HUES48 (cell line): ENCODE measurements at regions not wholly inside any gene's neighbourhood (a gene's known extent, or its start where the extent isn't known, plus 50 kb on each side); places are given as distances from the start of the nearest gene placed in this dataset.
A peak's percentile ranks its signal among the peaks of the same experiment; 100 is the strongest.
"Not testable (repeated sequence)": the region's sequence is repeated elsewhere in the genome, so short reads cannot be mapped to it uniquely, and the experiment has no call there.

ENCODE experiments used
- H3K27ac ChIP-seq: one replicate; pipeline ENCODE4 v1.7.0; 2013; ENCODE audit warnings: low read depth, low read length, inconsistent platforms
- H3K27me3 ChIP-seq: 2 replicates; pipeline ENCODE4 v1.6.1; 2013; ENCODE audit warnings: mild to moderate bottlenecking, low read length; ENCODE audit not compliant: control insufficient read depth, insufficient read depth
- H3K36me3 ChIP-seq: 2 replicates; pipeline ENCODE4 v1.6.1; 2013; ENCODE audit warnings: low read length; ENCODE audit not compliant: control insufficient read depth, insufficient read depth
- H3K4me1 ChIP-seq: 2 replicates; pipeline ENCODE4 v1.6.1; 2013; ENCODE audit warnings: mild to moderate bottlenecking, low read length; ENCODE audit not compliant: control insufficient read depth, insufficient read depth
- H3K4me3 ChIP-seq: 2 replicates; pipeline ENCODE4 v1.5.1; 2013; ENCODE audit warnings: mild to moderate bottlenecking, low read depth, low read length
- H3K9ac ChIP-seq: 2 replicates; pipeline ENCODE4 v1.6.1; 2013; ENCODE audit warnings: mild to moderate bottlenecking, low read depth, low read length, moderate library complexity
- H3K9me3 ChIP-seq: 2 replicates; pipeline ENCODE4 v1.6.1; 2013; ENCODE audit warnings: low read length; ENCODE audit not compliant: control insufficient read depth, insufficient read depth

DNA sequence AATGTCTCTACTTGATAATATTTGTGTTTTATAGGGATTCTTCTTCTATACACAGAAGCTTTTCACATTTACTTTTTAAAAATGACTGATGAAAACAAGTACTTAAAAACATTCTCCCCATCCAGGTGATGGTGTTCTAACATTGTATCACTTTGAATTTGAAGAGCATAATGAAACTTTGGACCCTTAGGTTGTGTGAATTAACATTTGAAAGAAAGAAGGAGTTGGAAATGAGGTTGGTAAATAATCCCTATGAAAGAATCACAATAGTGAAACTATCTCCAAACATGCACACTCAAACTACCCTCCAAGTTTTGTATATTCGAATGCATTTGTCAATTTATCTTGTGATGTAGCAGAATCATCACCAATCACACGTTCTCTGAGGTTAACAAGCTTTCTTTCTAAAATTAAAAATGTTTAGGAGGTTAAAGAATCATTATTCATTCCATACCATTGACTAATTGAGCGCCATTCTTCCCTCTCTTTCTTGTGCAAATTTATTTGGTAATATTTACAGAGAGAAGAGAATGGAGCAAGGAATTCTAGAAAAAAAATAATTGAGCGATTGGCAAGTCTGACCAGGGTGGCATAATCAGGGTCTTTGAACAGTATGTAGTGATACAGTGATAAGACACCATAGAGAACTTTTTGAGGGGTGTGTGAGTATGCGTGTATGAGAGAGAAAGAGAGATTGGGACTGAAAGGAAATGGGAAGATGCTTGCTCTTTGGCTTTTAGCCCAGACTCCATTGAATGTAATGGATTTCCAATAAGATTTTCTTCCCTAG is 260.0 kb upstream of the NRXN1 start:
- Histone ChIP-seq H3K9ac (peak overlapping the region; percentile 60; the same call in 1 of the 2 replicates), H3K27me3 (no peaks in the 10 kb centered on the region), H3K4me1 (peaks cover 38% of the 10 kb centered on the region), H3K27ac (peak overlapping the region; percentile 89), H3K36me3 (no peaks in the 10 kb centered on the region), H3K4me3 (peak overlapping the region; percentile 39), H3K9me3 (no peaks in the 10 kb centered on the region)

DNA sequence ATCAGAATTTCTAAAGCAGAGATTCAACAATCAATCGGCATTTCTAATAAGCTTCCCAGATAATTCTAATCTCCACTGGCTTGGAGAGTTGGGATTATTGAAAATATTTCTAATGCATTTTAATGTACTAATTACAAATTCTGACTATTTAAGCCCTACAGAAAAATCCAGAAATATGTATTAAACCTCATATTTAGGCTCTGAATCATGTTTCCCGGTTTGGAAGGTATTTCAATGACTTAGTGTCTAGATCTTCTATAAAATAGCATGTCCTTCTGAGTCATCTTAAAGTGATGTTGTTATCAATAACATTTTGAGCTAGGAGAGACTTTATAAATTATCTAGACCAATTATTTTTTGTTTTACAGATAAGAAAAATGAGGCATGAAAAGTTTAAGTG is 258.8 kb upstream of the NRXN1 start:
- Histone ChIP-seq H3K27me3 (no peaks in the 10 kb centered on the region), H3K4me3 (no peak overlapping the region), H3K36me3 (no peaks in the 10 kb centered on the region), H3K27ac (no peak overlapping the region), H3K9ac (no peak overlapping the region), H3K4me1 (peaks cover 38% of the 10 kb centered on the region), H3K9me3 (no peaks in the 10 kb centered on the region)

DNA sequence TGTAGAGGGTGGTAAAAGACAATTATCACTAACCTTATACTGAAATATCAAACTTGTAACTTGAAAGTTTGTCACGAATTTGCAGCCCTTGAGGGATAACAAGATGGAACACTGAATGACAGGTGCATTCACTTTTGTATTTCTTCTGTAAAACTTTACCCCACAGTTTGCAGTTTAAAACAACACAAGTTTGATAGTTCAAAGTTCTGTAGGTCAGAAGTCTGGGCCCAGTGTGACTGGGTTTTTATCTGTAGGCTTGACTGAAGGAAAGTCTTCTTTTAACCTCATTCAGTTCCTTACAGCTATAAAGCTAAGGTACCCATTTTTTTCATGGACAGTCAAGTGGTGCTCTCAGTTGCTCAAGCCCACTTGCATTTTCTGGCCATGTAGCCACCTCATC is 257.1 kb upstream of the NRXN1 start:
- Histone ChIP-seq H3K9me3 (no peaks in the 10 kb centered on the region), H3K4me3 (no peak overlapping the region), H3K27ac (no peak overlapping the region), H3K36me3 (no peaks in the 10 kb centered on the region), H3K4me1 (peaks cover 43% of the 10 kb centered on the region), H3K9ac (no peak overlapping the region), H3K27me3 (no peaks in the 10 kb centered on the region)

DNA sequence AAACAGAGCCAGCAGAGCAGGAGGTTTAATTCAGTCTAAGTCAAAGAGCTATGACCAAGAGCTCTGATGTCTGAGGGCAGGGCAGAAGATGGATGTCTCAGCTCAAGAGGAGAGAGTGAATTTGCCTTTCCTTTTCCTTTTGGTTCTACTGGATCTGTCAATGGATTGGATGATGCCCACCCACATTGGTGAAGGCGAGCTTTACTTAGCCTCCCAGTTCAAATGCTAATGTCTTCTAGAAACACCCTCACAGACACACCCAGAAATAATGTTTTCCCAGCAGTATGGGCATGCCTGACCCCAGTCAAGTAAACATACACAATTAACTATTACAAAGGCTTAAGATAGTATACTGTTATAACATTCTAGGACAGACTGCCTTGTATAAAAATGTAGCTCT is 236.3 kb upstream of the NRXN1 start:
- H3K27ac ChIP-seq, result no peak overlapping the region
- no peaks in the 10 kb centered on the region for H3K36me3 ChIP-seq
- no peak overlapping the region for H3K4me3 ChIP-seq
- H3K9ac ChIP-seq, result no peak overlapping the region
- H3K4me1 ChIP-seq, result peaks cover 22% of the 10 kb centered on the region
- no peaks in the 10 kb centered on the region for H3K27me3 ChIP-seq
- H3K9me3 ChIP-seq, result no peaks in the 10 kb centered on the region

DNA sequence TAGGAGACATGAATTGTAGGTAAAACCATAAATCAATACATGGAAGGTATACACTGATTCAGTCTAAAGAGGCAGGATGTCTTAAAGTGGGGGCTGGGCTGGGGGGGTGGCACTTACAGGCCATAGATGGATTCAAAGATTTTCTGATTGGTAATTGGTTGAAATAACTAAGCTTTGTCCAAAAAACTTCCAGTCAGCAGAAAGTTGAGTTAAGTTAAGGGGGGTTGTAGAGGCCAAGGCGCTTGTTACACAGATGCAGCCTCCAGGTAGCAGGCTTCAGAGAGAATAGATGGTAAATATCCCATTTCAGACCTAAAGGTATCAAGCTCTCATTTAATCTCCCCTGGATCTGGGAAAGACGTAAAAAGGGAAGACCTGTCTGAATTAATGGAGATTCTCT is 233.6 kb upstream of the NRXN1 start:
- no peak overlapping the region for H3K27ac ChIP-seq
- no peaks in the 10 kb centered on the region for H3K27me3 ChIP-seq
- peaks cover 23% of the 10 kb centered on the region for H3K4me1 ChIP-seq
- H3K4me3 ChIP-seq, result no peak overlapping the region
- no peaks in the 10 kb centered on the region for H3K9me3 ChIP-seq
- H3K9ac ChIP-seq, result no peak overlapping the region
- H3K36me3 ChIP-seq, result no peaks in the 10 kb centered on the region

DNA sequence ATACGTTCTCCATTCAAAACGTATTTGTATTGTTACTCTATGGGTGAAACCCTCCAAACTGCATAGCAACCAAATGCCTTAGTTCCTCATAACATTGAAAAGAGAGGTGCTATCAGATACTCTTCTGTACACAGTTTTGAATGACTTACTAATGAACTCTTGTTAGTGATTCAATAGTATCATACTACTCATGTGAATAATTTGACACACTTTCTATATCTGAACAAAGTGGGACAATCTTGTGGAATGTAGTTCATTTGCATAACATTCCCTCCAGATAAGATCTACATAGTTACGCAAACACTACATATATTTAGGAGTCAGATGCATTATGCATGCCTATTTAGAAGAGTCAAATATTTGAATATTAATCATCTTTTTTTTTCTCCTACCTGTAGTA is 232.0 kb upstream of the NRXN1 start:
- no peaks in the 10 kb centered on the region for H3K36me3 ChIP-seq
- H3K9me3 ChIP-seq, result no peaks in the 10 kb centered on the region
- no peak overlapping the region for H3K4me3 ChIP-seq
- H3K9ac ChIP-seq, result no peak overlapping the region
- peak overlapping the region; percentile 32 for H3K27ac ChIP-seq
- no peaks in the 10 kb centered on the region for H3K27me3 ChIP-seq
- H3K4me1 ChIP-seq, result peaks cover 23% of the 10 kb centered on the region

DNA sequence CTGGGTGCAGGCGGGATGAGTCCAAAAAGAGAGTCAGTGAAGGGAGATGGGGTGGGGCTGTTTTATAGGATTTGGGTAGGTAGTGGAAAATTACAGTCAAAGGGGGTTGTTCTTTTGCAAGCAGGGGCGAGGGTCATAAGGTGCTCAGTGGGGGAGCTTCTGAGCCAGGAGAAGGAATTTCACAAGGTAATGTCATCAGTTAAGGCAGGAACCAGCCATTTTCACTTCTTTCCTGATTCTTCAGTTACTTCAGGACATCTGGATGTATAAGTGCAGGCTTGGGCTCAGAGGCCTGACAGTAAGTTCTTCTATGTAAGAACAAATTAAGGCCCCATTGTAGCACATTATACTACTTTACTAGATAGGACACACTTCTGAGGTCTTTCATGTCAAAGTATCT is 231.2 kb upstream of the NRXN1 start:
- H3K9ac ChIP-seq, H3K27me3 ChIP-seq, H3K36me3 ChIP-seq, H3K9me3 ChIP-seq, H3K4me3 ChIP-seq: not testable (repeated sequence)
- Histone ChIP-seq H3K27ac (peak overlapping the region; percentile 32), H3K4me1 (peaks cover 19% of the 10 kb centered on the region)

DNA sequence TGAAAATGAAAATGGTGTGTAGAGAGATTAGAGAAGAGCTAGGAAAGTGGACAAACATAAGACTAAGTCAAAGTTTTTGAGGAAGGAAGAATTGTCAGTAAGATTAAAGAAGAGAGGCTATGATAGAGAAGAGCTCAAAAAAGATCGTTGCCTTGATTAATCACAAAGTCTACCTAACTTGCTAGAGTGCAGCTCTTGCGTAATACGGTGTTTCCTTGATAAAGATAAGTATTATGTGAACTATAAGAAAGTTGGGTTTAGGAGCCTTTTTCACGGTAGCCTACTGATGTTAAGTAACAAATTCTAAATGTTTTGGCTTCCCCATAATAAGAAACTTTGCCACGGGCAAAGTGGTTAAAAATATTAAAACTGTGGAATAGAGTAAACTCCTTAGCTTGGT is 226.4 kb upstream of the NRXN1 start:
- no peak overlapping the region for H3K4me3 ChIP-seq
- H3K36me3 ChIP-seq, result no peaks in the 10 kb centered on the region
- H3K27ac ChIP-seq, result no peak overlapping the region
- H3K27me3 ChIP-seq, result no peaks in the 10 kb centered on the region
- no peak overlapping the region for H3K9ac ChIP-seq
- peaks cover 3% of the 10 kb centered on the region for H3K4me1 ChIP-seq
- no peaks in the 10 kb centered on the region for H3K9me3 ChIP-seq

DNA sequence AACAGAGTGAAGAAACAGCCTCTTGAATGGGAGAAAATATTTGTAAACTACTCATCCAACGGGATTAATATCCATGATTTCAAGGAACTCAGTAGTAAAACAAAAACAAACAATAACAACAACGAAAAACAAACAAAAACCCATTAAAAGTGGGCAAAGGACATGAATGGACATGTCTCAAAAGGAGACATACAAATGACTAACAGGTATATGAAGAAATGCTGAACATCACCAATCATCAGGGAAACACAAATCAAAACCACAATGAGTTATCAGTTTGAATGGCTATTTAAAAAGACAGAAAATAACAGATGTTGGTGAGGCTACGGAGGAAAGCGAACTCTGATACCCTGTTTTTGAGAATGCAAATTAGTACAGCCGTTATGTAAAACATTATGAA is 224.8 kb upstream of the NRXN1 start:
- no peak overlapping the region for H3K27ac ChIP-seq
- H3K9me3 ChIP-seq, result no peaks in the 10 kb centered on the region
- no peaks in the 10 kb centered on the region for H3K4me1 ChIP-seq
- H3K9ac ChIP-seq, result no peak overlapping the region
- H3K36me3 ChIP-seq, result no peaks in the 10 kb centered on the region
- no peaks in the 10 kb centered on the region for H3K27me3 ChIP-seq
- no peak overlapping the region for H3K4me3 ChIP-seq

DNA sequence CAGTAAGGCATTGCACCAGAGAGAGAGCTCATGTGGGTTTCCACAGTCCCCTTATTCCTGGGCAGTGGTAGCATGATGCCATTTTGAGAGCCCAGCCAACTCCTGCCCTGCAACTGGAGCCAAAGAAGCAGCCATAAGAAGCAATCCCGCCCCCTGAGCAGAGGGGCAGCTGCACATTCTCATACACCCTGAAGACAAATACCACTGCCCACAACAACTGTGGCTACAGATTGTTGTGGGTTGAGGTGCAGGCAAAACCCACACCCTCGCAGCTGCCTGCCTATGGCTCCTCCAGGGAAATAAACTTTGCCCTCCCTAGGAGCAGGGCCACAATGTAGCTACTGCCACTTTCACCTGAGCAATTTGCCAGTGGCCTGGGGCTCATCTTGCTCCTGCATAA is 219.4 kb upstream of the NRXN1 start:
- Histone ChIP-seq H3K9me3 (no peaks in the 10 kb centered on the region), H3K36me3 (no peaks in the 10 kb centered on the region), H3K9ac (no peak overlapping the region), H3K27ac (no peak overlapping the region), H3K4me3 (no peak overlapping the region), H3K4me1 (no peaks in the 10 kb centered on the region), H3K27me3 (no peaks in the 10 kb centered on the region)

DNA sequence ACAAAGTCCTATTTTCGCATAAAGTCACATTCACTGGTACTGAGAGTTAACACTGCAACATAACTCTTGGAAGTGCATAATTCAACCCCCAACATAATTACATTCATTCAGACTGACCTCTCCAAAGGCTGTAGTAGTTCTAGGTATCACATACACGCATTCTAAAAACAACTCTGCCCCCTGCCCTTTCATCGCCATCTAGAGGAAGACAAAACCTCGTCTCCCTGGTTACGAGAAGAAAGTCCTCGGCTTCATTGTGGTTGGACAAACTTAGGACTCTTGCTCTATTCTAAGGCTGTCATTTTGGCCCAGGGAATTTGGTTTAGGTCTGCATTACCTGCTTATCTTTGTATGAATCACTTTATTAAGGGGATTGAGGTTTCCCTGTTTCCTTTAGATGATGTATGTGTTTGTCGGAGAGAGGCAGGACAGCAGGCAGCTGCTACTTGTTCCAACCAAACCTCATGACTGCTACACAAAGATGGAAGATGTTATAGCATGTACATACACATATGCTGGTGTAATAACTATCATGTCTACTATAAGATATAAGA is 215.4 kb upstream of the NRXN1 start:
- Histone ChIP-seq H3K27me3 (no peaks in the 10 kb centered on the region), H3K4me1 (peaks cover 4% of the 10 kb centered on the region; the same call in 1 of the 2 replicates), H3K36me3 (no peaks in the 10 kb centered on the region), H3K27ac (no peak overlapping the region), H3K4me3 (no peak overlapping the region), H3K9ac (no peak overlapping the region), H3K9me3 (no peaks in the 10 kb centered on the region)
